K562 (cell line): ENCODE measurements at regions not wholly inside any gene's neighbourhood (a gene's known extent, or its start where the extent isn't known, plus 50 kb on each side); places are given as distances from the start of the nearest gene placed in this dataset.

Source experiments
- ATAC-seq: fragments of 200-7000 bp; cut with Tn5 transposase; 3 replicates; pipeline ENCODE4 v1.9.1; 2020; ENCODE audit warnings: moderate library complexity
- BruUV-seq: library from RNA; stranded (reverse); fragments of 400-500 nt; replicated peaks from 2 replicates; lab custom pipeline; 2021; lab: Mats Ljungman, UMichigan
- CTCF ChIA-PET: fragments of 300-600 bp; formaldehyde crosslinking; extraction: SDS; loops from one replicate; lab custom pipeline; 2021; ENCODE audit warnings: low intra/inter-chr PET ratio; lab: Yijun Ruan, JAX
- POLR2A ChIA-PET: fragments of 300-600, 350-650 bp; sonication (Branson Sonifier 250); formaldehyde crosslinking; extraction: SDS; loops from one replicate; lab custom pipeline; 2021; ENCODE audit warnings: antibody characterized with exemption, inconsistent platforms; lab: Yijun Ruan, JAX
- DNase-seq, 4 experiments: peaks; one replicate each; pipeline versions ENCODE4 v3.0.0 to v3.0.0-alpha.2; 2011 to 2018; ENCODE audit warnings: low spot score in 3 of 4, mixed read lengths in 3 of 4; ENCODE audit errors: extremely low read depth in 1 of 4
- FAIRE-seq: peaks from 2 replicates; lab custom pipeline; 2011; peaks lifted over from hg19 to GRCh38; lab: Jason Lieb, UNC
- H2AFZ ChIP-seq: 2 replicates; pipeline ENCODE4 v1.6.0; 2011; ENCODE audit warnings: low read depth, low read length, control low read depth, inconsistent platforms
- H3K27ac ChIP-seq: fragments of 200-600 bp; 3 replicates; pipeline ENCODE4 v1.8.0; 2011; ENCODE audit warnings: low read depth, mild to moderate bottlenecking, control low read depth, inconsistent platforms, low read length, moderate library complexity, mixed read lengths; ENCODE audit errors: extremely low read depth
- H3K27me3 ChIP-seq, 2 experiments: fragments of 300-600 bp in 1 of 2; 2 replicates in 1 of 2; 3 replicates in 1 of 2; pipeline versions ENCODE4 v1.6.0 to v1.8.0; 2011; ENCODE audit warnings: inconsistent platforms in 2 of 2, low read length in 2 of 2, mild to moderate bottlenecking in 1 of 2, mixed read lengths in 1 of 2, moderate library complexity in 1 of 2; ENCODE audit not compliant: control insufficient read depth in 2 of 2, insufficient read depth in 2 of 2
- H3K36me3 ChIP-seq: fragments of 300-600 bp; 3 replicates; pipeline ENCODE4 v1.8.0; 2011; ENCODE audit warnings: mild to moderate bottlenecking, low read length, inconsistent platforms; ENCODE audit not compliant: control insufficient read depth, insufficient read depth
- H3K4me1 ChIP-seq, 2 experiments: fragments of 200-600 bp in 1 of 2; replicated peaks in 1 of 2; 2 replicates in 1 of 2; 3 replicates in 1 of 2; pipeline versions ENCODE4 v1.5.1 to v1.8.0; 2011; ENCODE audit warnings: inconsistent platforms in 2 of 2, low read length in 2 of 2, mild to moderate bottlenecking in 1 of 2, mixed read lengths in 1 of 2, moderate library complexity in 1 of 2; ENCODE audit not compliant: control insufficient read depth in 2 of 2, insufficient read depth in 2 of 2
- H3K4me2 ChIP-seq: 2 replicates; pipeline ENCODE4 v1.6.1; 2011; ENCODE audit warnings: low read length, control low read depth, inconsistent platforms, mixed read lengths; ENCODE audit not compliant: insufficient read depth
- H3K4me3 ChIP-seq: fragments of 200-600 bp; sonication (generic), shearing (Covaris generic); 2 replicates; pipeline ENCODE4 v1.5.1; 2016; ENCODE audit warnings: control low read depth, inconsistent platforms
- H3K79me2 ChIP-seq: fragments of 200-600 bp; 3 replicates; pipeline ENCODE4 v1.8.0; 2011; ENCODE audit warnings: low read length, inconsistent platforms; ENCODE audit not compliant: control insufficient read depth, insufficient read depth
- H3K9ac ChIP-seq, 2 experiments: 2 replicates each; pipeline versions ENCODE4 v1.6.0 to v1.6.1; 2011; ENCODE audit warnings: low read depth in 2 of 2, low read length in 2 of 2, control low read depth in 1 of 2, inconsistent platforms in 1 of 2, mild to moderate bottlenecking in 1 of 2, mixed read lengths in 1 of 2; ENCODE audit not compliant: insufficient read depth in 1 of 2
- H3K9me1 ChIP-seq: one replicate; pipeline ENCODE4 v1.6.0; 2011; ENCODE audit warnings: inconsistent platforms, mild to moderate bottlenecking, low read length, moderate library complexity; ENCODE audit not compliant: control insufficient read depth, insufficient read depth
- H3K9me3 ChIP-seq: replicated peaks from 2 replicates; pipeline ENCODE4 v1.5.1; 2011; ENCODE audit warnings: low read depth, low read length, inconsistent platforms; ENCODE audit not compliant: control insufficient read depth, insufficient read depth
- H4K20me1 ChIP-seq: replicated peaks from 2 replicates; pipeline ENCODE4 v1.6.1; 2011; ENCODE audit warnings: low read length, inconsistent platforms, mixed read lengths; ENCODE audit not compliant: control insufficient read depth, insufficient read depth
- ERF ChIP-seq: fragments of 450-650 bp; formaldehyde crosslinking; IDR thresholded peaks from 2 replicates; pipeline ENCODE4 v1.4.0; 2020; ENCODE audit warnings: mild to moderate bottlenecking, mixed read lengths
- FOXJ2 ChIP-seq: fragments of 200-800 bp; sonication (Bioruptor generic); IDR thresholded peaks from 2 replicates; pipeline ENCODE4 v1.6.1; 2016; ENCODE audit warnings: missing genetic modification characterization, missing compliant biosample characterization
- POLR3A ChIP-seq: IDR thresholded peaks from 2 replicates; pipeline ENCODE4 v1.6.1; 2011; ENCODE audit warnings: borderline replicate concordance, mild to moderate bottlenecking, moderate library complexity; ENCODE audit not compliant: insufficient read length, insufficient read depth; ENCODE audit errors: extremely low read depth
- RBM15 ChIP-seq: fragments of 200-400 bp; formaldehyde crosslinking; IDR thresholded peaks from 2 replicates; pipeline ENCODE4 v1.6.1; 2018; ENCODE audit warnings: mild to moderate bottlenecking, low read length, moderate library complexity; ENCODE audit not compliant: insufficient read depth
- SMARCB1 ChIP-seq: IDR thresholded peaks from 2 replicates; pipeline ENCODE4 v1.6.1; 2011; ENCODE audit warnings: improper control_type of control experiment, low read depth; ENCODE audit not compliant: insufficient read length
- XRCC4 ChIP-seq: IDR thresholded peaks from one replicate; pipeline ENCODE4 v1.6.1; 2011; ENCODE audit not compliant: insufficient read depth, insufficient read length; ENCODE audit errors: extremely low read depth
- ZKSCAN8 ChIP-seq: fragments of 200-800 bp; sonication (Bioruptor generic); IDR thresholded peaks from 2 replicates; pipeline ENCODE4 v1.6.1; 2016; ENCODE audit warnings: missing genetic modification characterization, missing compliant biosample characterization
- ZNF12 ChIP-seq: sonication (generic); formaldehyde crosslinking; IDR thresholded peaks from 2 replicates; pipeline ENCODE4 v1.4.0; 2020; ENCODE audit warnings: mild to moderate bottlenecking, missing genetic modification reagents
- ZNF3 ChIP-seq: fragments of 250-450 bp; sonication (Bioruptor Pico); IDR thresholded peaks from 2 replicates; pipeline ENCODE4 v1.5.0; 2021; ENCODE audit warnings: mild to moderate bottlenecking, moderate library complexity
- WGBS: fragments of 100-300 bp; shearing (Covaris generic); methylation state at CpG from one replicate; pipeline ENCODE4 v1.1.6; 2016; ENCODE audit warnings: low coverage, mixed read lengths; ENCODE audit not compliant: insufficient coverage; ENCODE audit errors: missing lambda C conversion rate; 5-methylcytosine and 5-hydroxymethylcytosine counted together
- in situ Hi-C: fragments of 300-500 bp; cut with MboI; formaldehyde crosslinking; loops from 4 replicates; pipeline ENCODE4 v1.15.0; 2018; ENCODE audit warnings: inconsistent platforms, mixed read lengths
- intact Hi-C: fragments of 100-400 bp; cut with micrococcal nuclease; formaldehyde crosslinking; loops from 2 replicates; pipeline ENCODE4 v1.14.2; 2022

DNA sequence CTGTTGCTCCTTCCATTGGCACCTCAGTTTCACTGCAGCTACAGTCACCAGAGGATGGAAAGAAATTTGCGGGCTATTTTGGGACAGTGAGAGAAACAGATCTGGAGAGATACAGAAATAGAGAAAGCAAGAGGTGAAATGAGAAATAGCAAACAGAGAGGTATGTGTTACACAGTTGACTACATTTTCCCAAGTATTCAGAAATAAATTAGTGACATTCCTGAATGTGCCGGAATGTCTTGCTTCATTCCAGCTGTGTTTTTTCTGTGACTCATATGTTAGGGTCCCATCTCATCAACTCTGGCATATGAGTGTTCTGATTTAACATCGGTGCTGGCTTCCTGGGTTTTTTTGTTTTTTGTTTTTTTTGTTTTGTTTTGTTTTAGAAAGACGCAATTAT is 63.8 kb upstream of the ZNF462 start:
- no TSS peak for BruUV-seq
- ChIA-PET CTCF (no interaction called here), POLR2A (no interaction called here)
- H3K36me3 ChIP-seq: no peaks in the 10 kb centered on the region
- in situ Hi-C loops (no loop called here), intact Hi-C loops (no loop called here)
- H4K20me1 ChIP-seq: no peaks in the 10 kb centered on the region
- no peaks in the 10 kb centered on the region for H3K27me3 ChIP-seq
- H3K27ac ChIP-seq: no peak overlapping the region
- no peak overlapping the region for H3K9ac ChIP-seq
- H2AFZ ChIP-seq: no peak overlapping the region
- no peaks in the 10 kb centered on the region for H3K9me3 ChIP-seq
- ATAC-seq: no peak
- no peaks in the 10 kb centered on the region for H3K4me1 ChIP-seq
- 0% methylated on average over 4 of the region's 4 CpGs for WGBS
- H3K4me2 ChIP-seq: no peak overlapping the region
- no peak for DNase-seq
- H3K79me2 ChIP-seq: no peaks in the 10 kb centered on the region
- TF ChIP-seq XRCC4: no peak
- no peak for TF ChIP-seq ZNF12
- TF ChIP-seq POLR3A: no peak
- no peak for TF ChIP-seq RBM15
- TF ChIP-seq ZNF3 (CRISPR knock-in tag): no peak
- no peak for TF ChIP-seq SMARCB1
- TF ChIP-seq ERF (CRISPR knock-in tag): no peak
- no peak for TF ChIP-seq FOXJ2 (tag)
- TF ChIP-seq ZKSCAN8 (CRISPR knock-in tag): no peak
- H3K9me1 ChIP-seq: no peaks in the 10 kb centered on the region
- FAIRE-seq: no peak
- H3K4me3 ChIP-seq: no peak overlapping the region
